ENCODE measurements at regions not wholly inside any gene's neighbourhood (a gene's known extent, or its start where the extent isn't known, plus 50 kb on each side); places are given as distances from the start of the nearest gene placed in this dataset.
A peak's percentile ranks its signal among the peaks of the same experiment; 100 is the strongest.

- no peak overlapping the region for H3K27ac ChIP-seq (ENCODE audit: low read depth, low read length)
These were observed 688.1 kb downstream of the TRAM1L1 start for GRCh38 chr4:116397291-116397690.

GRCh38 chr4:116395408-116395807 is 690.0 kb downstream of the TRAM1L1 start:
- POLR2A ChIA-PET (ENCODE audit: partially characterized antibody), result no interaction called here
- H3K27me3 ChIP-seq (ENCODE audit: insufficient read depth, low read length), result no peaks in the 10 kb centered on the region
- no peaks in the 10 kb centered on the region for H3K27me3 Mint-ChIP-seq

More at GRCh38 chr4:116397291-116397690, 688.1 kb downstream of the TRAM1L1 start:
- POLR2A ChIA-PET (ENCODE audit: partially characterized antibody), result no interaction called here
- CTCF ChIA-PET (ENCODE audit: partially characterized antibody), result no interaction called here
- Histone ChIP-seq H3K9me3 (ENCODE audit: control insufficient read depth in 1 of 2, low read length in 2 of 2) (no peaks in the 10 kb centered on the region), H3K36me3 (ENCODE audit: insufficient read depth, low read length) (no peaks in the 10 kb centered on the region), H3K4me3 (ENCODE audit: low read length in 2 of 2) (no peak overlapping the region), H3K4me1 (ENCODE audit: insufficient read depth, low read length) (no peaks in the 10 kb centered on the region), H3K27me3 (ENCODE audit: insufficient read depth, low read length) (no peaks in the 10 kb centered on the region)
- H3K27me3 Mint-ChIP-seq, result no peaks in the 10 kb centered on the region
- intact Hi-C loops (cut with micrococcal nuclease), result no loop called here
- H3K4me1 Mint-ChIP-seq, result no peaks in the 10 kb centered on the region
- H3K36me3 Mint-ChIP-seq, result no peaks in the 10 kb centered on the region
- peaks cover 0 to 4% (median 0%) of the 10 kb centered on the region in 8 donors for H3K9me3 Mint-ChIP-seq
- no peak overlapping the region for H3K27ac Mint-ChIP-seq
- H3K4me3 Mint-ChIP-seq, result no peak overlapping the region
- no peak for DNase-seq

GRCh38 chr4:116391020-116391419 is 694.4 kb downstream of the TRAM1L1 start:
- CTCF ChIA-PET (ENCODE audit: partially characterized antibody), result no interaction called here

More at GRCh38 chr4:116395408-116395807, 690.0 kb downstream of the TRAM1L1 start:
- no peak for DNase-seq
- H3K36me3 Mint-ChIP-seq, result no peaks in the 10 kb centered on the region
- H3K4me1 Mint-ChIP-seq, result no peaks in the 10 kb centered on the region
- intact Hi-C loops (cut with micrococcal nuclease), result no loop called here
- H3K4me3 Mint-ChIP-seq, result no peak overlapping the region
- H3K27ac Mint-ChIP-seq, result no peak overlapping the region
- CTCF ChIA-PET (ENCODE audit: partially characterized antibody), result no interaction called here
- Histone ChIP-seq H3K4me3 (ENCODE audit: low read length in 2 of 2) (no peak overlapping the region), H3K4me1 (ENCODE audit: insufficient read depth, low read length) (no peaks in the 10 kb centered on the region), H3K9me3 (ENCODE audit: control insufficient read depth in 1 of 2, low read length in 2 of 2) (no peaks in the 10 kb centered on the region), H3K27ac (ENCODE audit: low read depth, low read length) (no peak overlapping the region), H3K36me3 (ENCODE audit: insufficient read depth, low read length) (no peaks in the 10 kb centered on the region)
- H3K9me3 Mint-ChIP-seq, result peaks cover 0 to 8% (median 0%) of the 10 kb centered on the region in 8 donors

GRCh38 chr4:116389139-116389538 is 696.2 kb downstream of the TRAM1L1 start:
- H3K36me3 Mint-ChIP-seq, result no peaks in the 10 kb centered on the region
- Histone ChIP-seq H3K9me3 (ENCODE audit: control insufficient read depth in 1 of 2, low read length in 2 of 2) (peaks cover 0 to 3% of the 10 kb centered on the region in 2 donors), H3K4me1 (ENCODE audit: insufficient read depth, low read length) (no peaks in the 10 kb centered on the region), H3K4me3 (ENCODE audit: low read length in 2 of 2) (no peak overlapping the region), H3K36me3 (ENCODE audit: insufficient read depth, low read length) (no peaks in the 10 kb centered on the region), H3K27me3 (ENCODE audit: insufficient read depth, low read length) (no peaks in the 10 kb centered on the region), H3K27ac (ENCODE audit: low read depth, low read length) (no peak overlapping the region)
- peaks cover 0 to 6% (median 2%) of the 10 kb centered on the region in 8 donors for H3K9me3 Mint-ChIP-seq
- DNase-seq, result no peak
- no peak overlapping the region for H3K27ac Mint-ChIP-seq
- no peak overlapping the region for H3K4me3 Mint-ChIP-seq
- ChIA-PET POLR2A (ENCODE audit: partially characterized antibody) (no interaction called here), CTCF (ENCODE audit: partially characterized antibody) (no interaction called here)
- intact Hi-C loops (cut with micrococcal nuclease), result no loop called here
- H3K4me1 Mint-ChIP-seq, result no peaks in the 10 kb centered on the region
- no peaks in the 10 kb centered on the region for H3K27me3 Mint-ChIP-seq

More at GRCh38 chr4:116391020-116391419, 694.4 kb downstream of the TRAM1L1 start:
- DNase-seq, result no peak
- peaks cover 0 to 3% of the 10 kb centered on the region in 2 donors for H3K9me3 ChIP-seq (ENCODE audit: control insufficient read depth in 1 of 2, low read length in 2 of 2)
- Mint-ChIP-seq H3K36me3 (no peaks in the 10 kb centered on the region), H3K4me3 (no peak overlapping the region), H3K4me1 (no peaks in the 10 kb centered on the region), H3K9me3 (peaks cover 0 to 6% (median 3%) of the 10 kb centered on the region in 8 donors), H3K27ac (no peak overlapping the region), H3K27me3 (no peaks in the 10 kb centered on the region)
- no peaks in the 10 kb centered on the region for H3K4me1 ChIP-seq (ENCODE audit: insufficient read depth, low read length)
- intact Hi-C loops (cut with micrococcal nuclease), result no loop called here
- no peaks in the 10 kb centered on the region for H3K36me3 ChIP-seq (ENCODE audit: insufficient read depth, low read length)
- POLR2A ChIA-PET (ENCODE audit: partially characterized antibody), result no interaction called here
- H3K27ac ChIP-seq (ENCODE audit: low read depth, low read length), result no peak overlapping the region
- no peaks in the 10 kb centered on the region for H3K27me3 ChIP-seq (ENCODE audit: insufficient read depth, low read length)
- H3K4me3 ChIP-seq (ENCODE audit: low read length in 2 of 2), result no peak overlapping the region

- H3K9me3 ChIP-seq (ENCODE audit: control insufficient read depth in 1 of 2, low read length in 2 of 2), result peaks cover 0 to 3% of the 10 kb centered on the region in 2 donors
- no peak overlapping the region for H3K27ac ChIP-seq (ENCODE audit: low read depth, low read length)
- no peaks in the 10 kb centered on the region for H3K27me3 Mint-ChIP-seq
- intact Hi-C loops (cut with micrococcal nuclease), result no loop called here
- H3K36me3 Mint-ChIP-seq, result no peaks in the 10 kb centered on the region
- no peaks in the 10 kb centered on the region for H3K27me3 ChIP-seq (ENCODE audit: insufficient read depth, low read length)
- H3K4me1 Mint-ChIP-seq, result no peaks in the 10 kb centered on the region
- ChIA-PET POLR2A (ENCODE audit: partially characterized antibody) (no interaction called here), CTCF (ENCODE audit: partially characterized antibody) (no interaction called here)
- H3K9me3 Mint-ChIP-seq, result peaks cover 0 to 9% (median 2%) of the 10 kb centered on the region in 8 donors
- H3K4me3 Mint-ChIP-seq, result no peak overlapping the region
- H3K36me3 ChIP-seq (ENCODE audit: insufficient read depth, low read length), result no peaks in the 10 kb centered on the region
- H3K4me3 ChIP-seq (ENCODE audit: low read length in 2 of 2), result no peak overlapping the region
- no peak for DNase-seq
- no peaks in the 10 kb centered on the region for H3K4me1 ChIP-seq (ENCODE audit: insufficient read depth, low read length)
- H3K27ac Mint-ChIP-seq, result no peak overlapping the region
These were observed 697.4 kb downstream of the TRAM1L1 start for GRCh38 chr4:116387937-116388474.

GRCh38 chr4:116386856-116387255 is 698.5 kb downstream of the TRAM1L1 start:
- Histone ChIP-seq H3K27ac (ENCODE audit: low read depth, low read length) (no peak overlapping the region), H3K27me3 (ENCODE audit: insufficient read depth, low read length) (no peaks in the 10 kb centered on the region), H3K9me3 (ENCODE audit: control insufficient read depth in 1 of 2, low read length in 2 of 2) (peaks cover 0 to 3% of the 10 kb centered on the region in 2 donors), H3K4me3 (ENCODE audit: low read length in 2 of 2) (no peak overlapping the region), H3K36me3 (ENCODE audit: insufficient read depth, low read length) (no peaks in the 10 kb centered on the region), H3K4me1 (ENCODE audit: insufficient read depth, low read length) (no peaks in the 10 kb centered on the region)
- CTCF ChIA-PET (ENCODE audit: partially characterized antibody), result no interaction called here
- no peak overlapping the region for H3K4me3 Mint-ChIP-seq
- peak overlapping the region in 1 of 7 donors; percentile 77 for H3K27ac Mint-ChIP-seq
- H3K27me3 Mint-ChIP-seq, result no peaks in the 10 kb centered on the region
- H3K4me1 Mint-ChIP-seq, result no peaks in the 10 kb centered on the region
- no peak for DNase-seq
- peaks cover 0 to 9% (median 2%) of the 10 kb centered on the region in 8 donors for H3K9me3 Mint-ChIP-seq
- POLR2A ChIA-PET (ENCODE audit: partially characterized antibody), result no interaction called here
- no peaks in the 10 kb centered on the region for H3K36me3 Mint-ChIP-seq
- intact Hi-C loops (cut with micrococcal nuclease), result no loop called here

GRCh38 chr4:116385583-116385982 is 699.8 kb downstream of the TRAM1L1 start:
- no peaks in the 10 kb centered on the region for H3K27me3 ChIP-seq (ENCODE audit: insufficient read depth, low read length)
- H3K36me3 Mint-ChIP-seq, result no peaks in the 10 kb centered on the region
- H3K4me3 ChIP-seq (ENCODE audit: low read length in 2 of 2), result no peak overlapping the region
- H3K27ac ChIP-seq (ENCODE audit: low read depth, low read length), result no peak overlapping the region
- H3K4me1 ChIP-seq (ENCODE audit: insufficient read depth, low read length), result no peaks in the 10 kb centered on the region
- no peak overlapping the region for H3K4me3 Mint-ChIP-seq
- no peak overlapping the region for H3K27ac Mint-ChIP-seq
- no peaks in the 10 kb centered on the region for H3K27me3 Mint-ChIP-seq
- no peaks in the 10 kb centered on the region for H3K4me1 Mint-ChIP-seq
- intact Hi-C loops (cut with micrococcal nuclease), result no loop called here
- peaks cover 0 to 9% (median 2%) of the 10 kb centered on the region in 8 donors for H3K9me3 Mint-ChIP-seq
- H3K36me3 ChIP-seq (ENCODE audit: insufficient read depth, low read length), result no peaks in the 10 kb centered on the region
- no peak for DNase-seq
- ChIA-PET POLR2A (ENCODE audit: partially characterized antibody) (no interaction called here), CTCF (ENCODE audit: partially characterized antibody) (no interaction called here)
- peaks cover 0 to 3% of the 10 kb centered on the region in 2 donors for H3K9me3 ChIP-seq (ENCODE audit: control insufficient read depth in 1 of 2, low read length in 2 of 2)

- H3K4me1 Mint-ChIP-seq, result no peaks in the 10 kb centered on the region
- no peaks in the 10 kb centered on the region for H3K27me3 Mint-ChIP-seq
- intact Hi-C loops (cut with micrococcal nuclease), result no loop called here
- H3K27ac Mint-ChIP-seq, result no peak overlapping the region
- Histone ChIP-seq H3K9me3 (ENCODE audit: control insufficient read depth in 1 of 2, low read length in 2 of 2) (no peaks in the 10 kb centered on the region), H3K27me3 (ENCODE audit: insufficient read depth, low read length) (no peaks in the 10 kb centered on the region), H3K4me1 (ENCODE audit: insufficient read depth, low read length) (no peaks in the 10 kb centered on the region), H3K4me3 (ENCODE audit: low read length in 2 of 2) (no peak overlapping the region), H3K36me3 (ENCODE audit: insufficient read depth, low read length) (no peaks in the 10 kb centered on the region), H3K27ac (ENCODE audit: low read depth, low read length) (no peak overlapping the region)
- ChIA-PET POLR2A (ENCODE audit: partially characterized antibody) (no interaction called here), CTCF (ENCODE audit: partially characterized antibody) (no interaction called here)
- no peaks in the 10 kb centered on the region for H3K36me3 Mint-ChIP-seq
- no peak overlapping the region for H3K4me3 Mint-ChIP-seq
- H3K9me3 Mint-ChIP-seq, result peaks cover 0 to 6% (median 0%) of the 10 kb centered on the region in 8 donors
- DNase-seq, result no peak
These were observed 710.6 kb downstream of the TRAM1L1 start for GRCh38 chr4:116374815-116375214.
